GM23248 (cell line): ENCODE measurements at regions not wholly inside any gene's neighbourhood (a gene's known extent, or its start where the extent isn't known, plus 50 kb on each side); places are given as distances from the start of the nearest gene placed in this dataset.

ENCODE experiments used
- DNase-seq: peaks from one replicate; pipeline ENCODE4 v3.0.0-alpha.2; 2015
- H2AFZ ChIP-seq: fragments of 200-600 bp; sonication (generic); 2 replicates; pipeline ENCODE4 v1.6.1; 2016; ENCODE audit warnings: antibody characterized with exemption
- H3F3A ChIP-seq: fragments of 200-600 bp; sonication (generic); 2 replicates; pipeline ENCODE4 v1.6.1; 2016; ENCODE audit warnings: mild to moderate bottlenecking, antibody characterized with exemption, mixed run types; ENCODE audit not compliant: insufficient read depth
- H3K27ac ChIP-seq: fragments of 200-600 bp; sonication (generic); 2 replicates; pipeline ENCODE4 v1.5.1; 2016; ENCODE audit warnings: mild to moderate bottlenecking
- H3K27me3 ChIP-seq: fragments of 200-600 bp; sonication (generic); replicated peaks from 2 replicates; pipeline ENCODE4 v1.6.1; 2016; ENCODE audit warnings: mild to moderate bottlenecking; ENCODE audit not compliant: insufficient read depth
- H3K36me3 ChIP-seq: fragments of 200-600 bp; sonication (generic); 2 replicates; pipeline ENCODE4 v1.6.1; 2016; ENCODE audit warnings: low read depth, mild to moderate bottlenecking
- H3K4me1 ChIP-seq: fragments of 200-600 bp; sonication (generic); 2 replicates; pipeline ENCODE4 v1.6.1; 2016; ENCODE audit warnings: mild to moderate bottlenecking; ENCODE audit not compliant: insufficient read depth
- H3K4me2 ChIP-seq: fragments of 200-600 bp; sonication (generic); one replicate; pipeline ENCODE4 v1.6.1; 2016; ENCODE audit warnings: mild to moderate bottlenecking; ENCODE audit not compliant: unreplicated experiment
- H3K4me3 ChIP-seq: fragments of 200-600 bp; sonication (generic); 2 replicates; pipeline ENCODE4 v1.5.1; 2016; ENCODE audit warnings: mild to moderate bottlenecking
- H3K79me2 ChIP-seq: fragments of 200-600 bp; sonication (generic); 2 replicates; pipeline ENCODE4 v1.6.1; 2016; ENCODE audit warnings: mild to moderate bottlenecking; ENCODE audit not compliant: insufficient read depth
- H3K9ac ChIP-seq: fragments of 200-600 bp; sonication (generic); 2 replicates; pipeline ENCODE4 v1.6.1; 2016; ENCODE audit warnings: mild to moderate bottlenecking
- H3K9me2 ChIP-seq: fragments of 200-600 bp; sonication (generic); 2 replicates; pipeline ENCODE4 v1.6.1; 2016; ENCODE audit warnings: mixed run types, mild to moderate bottlenecking, moderate library complexity; ENCODE audit not compliant: insufficient read depth
- H3K9me3 ChIP-seq: fragments of 200-600 bp; sonication (generic); one replicate; pipeline ENCODE4 v1.6.1; 2017; ENCODE audit warnings: low read depth
- H4K20me1 ChIP-seq: fragments of 200-600 bp; sonication (generic); 2 replicates; pipeline ENCODE4 v1.6.0; 2016; ENCODE audit not compliant: insufficient read depth
- EZH2 ChIP-seq: fragments of 200-600 bp; sonication (generic); IDR thresholded peaks from 2 replicates; pipeline ENCODE4 v1.6.1; 2018; ENCODE audit warnings: antibody characterized with exemption, mild to moderate bottlenecking; ENCODE audit not compliant: insufficient read depth, poor library complexity, severe bottlenecking
- EZH2phosphoT487 ChIP-seq: fragments of 200-600 bp; sonication (generic); IDR thresholded peaks from 2 replicates; pipeline ENCODE4 v1.6.1; 2018; ENCODE audit warnings: antibody characterized with exemption, moderate library complexity, mild to moderate bottlenecking, low read depth; ENCODE audit not compliant: insufficient read depth
- WGBS, 2 experiments: methylation state at CpG; one replicate each; pipeline ENCODE4 v1.1.6; 2015 to 2017; ENCODE audit warnings: low lambda C conversion rate in 2 of 2, low coverage in 1 of 2; ENCODE audit errors: missing lambda C conversion rate in 2 of 2; 5-methylcytosine and 5-hydroxymethylcytosine counted together
- in situ Hi-C: fragments of 300-500 bp; cut with MboI; formaldehyde crosslinking; loops from 2 replicates; pipeline ENCODE4 v1.15.0; 2020

- no peaks in the 10 kb centered on the region for H3K79me2 ChIP-seq
- WGBS, 2 experiments, result 6% methylated on average over 2 of the region's 2 CpGs
- in situ Hi-C loops, result loop anchor here (25.0 kb wide), 2 partner anchors 721 to 896 kb away; no protein-coding TSS in a partner anchor
- H3F3A ChIP-seq, result no peaks in the 10 kb centered on the region
- no peak overlapping the region for H3K4me2 ChIP-seq
- H3K9ac ChIP-seq, result no peak overlapping the region
- no peak for DNase-seq
- no peaks in the 10 kb centered on the region for H3K36me3 ChIP-seq
- H3K9me3 ChIP-seq, result peaks cover 2% of the 10 kb centered on the region
- no peaks in the 10 kb centered on the region; the same call in 1 of the 2 replicates for H3K27me3 ChIP-seq
- no peak overlapping the region for H3K4me3 ChIP-seq
- H4K20me1 ChIP-seq, result no peaks in the 10 kb centered on the region
- TF ChIP-seq EZH2 (no peak), EZH2phosphoT487 (no peak)
- H3K4me1 ChIP-seq, result no peaks in the 10 kb centered on the region
- no peak overlapping the region for H3K27ac ChIP-seq
- no peaks in the 10 kb centered on the region for H3K9me2 ChIP-seq
- no peak overlapping the region for H2AFZ ChIP-seq
Measured at GRCh38 chr11:127332896-127333295, 332.3 kb upstream of the KIRREL3 start.

GRCh38 chr11:127330044-127330443 is 329.5 kb upstream of the KIRREL3 start:
- TF ChIP-seq EZH2 (no peak), EZH2phosphoT487 (no peak)
- H3K27me3 ChIP-seq, result no peaks in the 10 kb centered on the region; the same call in 1 of the 2 replicates
- no peaks in the 10 kb centered on the region for H3K4me1 ChIP-seq
- WGBS, 2 experiments, result 12 to 15% methylated on average over 3 of the region's 3 CpGs
- H3K27ac ChIP-seq, result no peak overlapping the region
- no peak overlapping the region for H2AFZ ChIP-seq
- H3F3A ChIP-seq, result no peaks in the 10 kb centered on the region
- no peaks in the 10 kb centered on the region for H3K79me2 ChIP-seq
- DNase-seq, result no peak
- peaks cover 2% of the 10 kb centered on the region for H3K9me3 ChIP-seq
- no peak overlapping the region for H3K4me3 ChIP-seq
- H3K9ac ChIP-seq, result no peak overlapping the region
- no peak overlapping the region for H3K4me2 ChIP-seq
- no peaks in the 10 kb centered on the region for H3K9me2 ChIP-seq
- no peaks in the 10 kb centered on the region for H4K20me1 ChIP-seq
- in situ Hi-C loops, result loop anchor here (25.0 kb wide), 2 partner anchors 718 to 893 kb away; no protein-coding TSS in a partner anchor
- no peaks in the 10 kb centered on the region for H3K36me3 ChIP-seq

GRCh38 chr11:127308291-127308690 is 307.7 kb upstream of the KIRREL3 start:
- H3K9ac ChIP-seq, result no peak overlapping the region
- no peaks in the 10 kb centered on the region for H3K9me3 ChIP-seq
- 11 to 15% methylated on average over 2 of the region's 2 CpGs for WGBS, 2 experiments
- H3K4me3 ChIP-seq, result no peak overlapping the region
- no peak overlapping the region for H3K4me2 ChIP-seq
- H3K4me1 ChIP-seq, result no peaks in the 10 kb centered on the region
- no peak for DNase-seq
- H2AFZ ChIP-seq, result no peak overlapping the region
- H3K79me2 ChIP-seq, result no peaks in the 10 kb centered on the region
- H3K27ac ChIP-seq, result no peak overlapping the region
- no peaks in the 10 kb centered on the region for H3F3A ChIP-seq
- no peaks in the 10 kb centered on the region; the same call in 1 of the 2 replicates for H3K27me3 ChIP-seq
- H3K9me2 ChIP-seq, result no peaks in the 10 kb centered on the region
- in situ Hi-C loops, result no loop called here
- H4K20me1 ChIP-seq, result no peaks in the 10 kb centered on the region
- TF ChIP-seq EZH2phosphoT487, result no peak
- no peak for TF ChIP-seq EZH2
- H3K36me3 ChIP-seq, result no peaks in the 10 kb centered on the region

- Histone ChIP-seq H3K79me2 (no peaks in the 10 kb centered on the region), H3K9me3 (no peaks in the 10 kb centered on the region), H2AFZ (no peak overlapping the region), H3K27ac (no peak overlapping the region), H3F3A (no peaks in the 10 kb centered on the region), H3K36me3 (no peaks in the 10 kb centered on the region), H3K4me3 (no peak overlapping the region), H3K27me3 (peaks cover 3% of the 10 kb centered on the region; the same call in 1 of the 2 replicates), H4K20me1 (no peaks in the 10 kb centered on the region), H3K9me2 (no peaks in the 10 kb centered on the region), H3K9ac (no peak overlapping the region), H3K4me1 (no peaks in the 10 kb centered on the region), H3K4me2 (no peak overlapping the region)
- no peak for TF ChIP-seq EZH2
- TF ChIP-seq EZH2phosphoT487, result no peak
- DNase-seq, result no peak
- WGBS, 2 experiments, result 5 to 6% methylated on average over 5 of the region's 5 CpGs
- in situ Hi-C loops, result no loop called here
Measured at GRCh38 chr11:127307700-127308099, 307.1 kb upstream of the KIRREL3 start.

- no peak overlapping the region for H3K9ac ChIP-seq
- peaks cover 3% of the 10 kb centered on the region; the same call in 1 of the 2 replicates for H3K27me3 ChIP-seq
- H3K4me2 ChIP-seq, result no peak overlapping the region
- H4K20me1 ChIP-seq, result no peaks in the 10 kb centered on the region
- H3K9me3 ChIP-seq, result no peaks in the 10 kb centered on the region
- H3K36me3 ChIP-seq, result no peaks in the 10 kb centered on the region
- TF ChIP-seq EZH2 (no peak), EZH2phosphoT487 (no peak)
- no peaks in the 10 kb centered on the region for H3F3A ChIP-seq
- no peaks in the 10 kb centered on the region for H3K79me2 ChIP-seq
- H3K4me1 ChIP-seq, result no peaks in the 10 kb centered on the region
- no peak overlapping the region for H3K27ac ChIP-seq
- in situ Hi-C loops, result no loop called here
- no peaks in the 10 kb centered on the region for H3K9me2 ChIP-seq
- H2AFZ ChIP-seq, result no peak overlapping the region
- 20 to 28% methylated on average over 3 of the region's 3 CpGs for WGBS, 2 experiments
- no peak overlapping the region for H3K4me3 ChIP-seq
- no peak for DNase-seq
Measured at GRCh38 chr11:127304634-127305033, 304.1 kb upstream of the KIRREL3 start.
